Activated CD4-positive, alpha-beta memory T cell treated with anti-CD3 and anti-CD28 coated beads, Interleukin-2, amount 10 ng/mL, durations not matched to agents 7 days and 5 days (primary cell): ENCODE measurements at regions not wholly inside any gene's neighbourhood (a gene's known extent, or its start where the extent isn't known, plus 50 kb on each side); places are given as distances from the start of the nearest gene placed in this dataset.
"Not testable (repeated sequence)": the region's sequence is repeated elsewhere in the genome, so short reads cannot be mapped to it uniquely, and the experiment has no call there.

Experiments
- CTCF ChIA-PET: fragments of 350-600 bp; sonication (Branson Sonifier 250); formaldehyde crosslinking; loops from one replicate; lab custom pipeline; 2021; ENCODE audit warnings: antibody characterized with exemption, inconsistent platforms; lab: Charles Lee
- POLR2A ChIA-PET: fragments of 350-600 bp; sonication (Branson Sonifier 250); formaldehyde crosslinking; loops from one replicate; lab custom pipeline; 2021; ENCODE audit warnings: antibody characterized with exemption; lab: Charles Lee
- DNase-seq: peaks from one replicate; pipeline ENCODE4 v3.0.0-alpha.2; 2020
- H3K27ac Mint-ChIP-seq: one replicate; pipeline ENCODE4 v1.8.0; 2021; ENCODE audit warnings: mild to moderate bottlenecking, mixed read lengths
- H3K27me3 Mint-ChIP-seq: one replicate; pipeline ENCODE4 v1.8.0; 2021; ENCODE audit warnings: mixed read lengths
- H3K36me3 Mint-ChIP-seq: one replicate; pipeline ENCODE4 v1.8.0; 2021; ENCODE audit warnings: low read depth, mixed read lengths
- H3K4me1 Mint-ChIP-seq: one replicate; pipeline ENCODE4 v1.8.0; 2021; ENCODE audit warnings: mixed read lengths
- H3K4me3 Mint-ChIP-seq: one replicate; pipeline ENCODE4 v1.8.0; 2021; ENCODE audit warnings: mild to moderate bottlenecking, mixed read lengths
- H3K9me3 Mint-ChIP-seq: one replicate; pipeline ENCODE4 v1.8.0; 2021; ENCODE audit warnings: mixed read lengths

GRCh38 chr9:32873553-32873952 is 90.2 kb downstream of the TMEM215 start:
- no peak for DNase-seq
- ChIA-PET POLR2A (no interaction called here), CTCF (no interaction called here)
- Mint-ChIP-seq H3K4me3 (no peak overlapping the region), H3K4me1 (no peaks in the 10 kb centered on the region), H3K36me3 (no peaks in the 10 kb centered on the region), H3K27me3 (no peaks in the 10 kb centered on the region), H3K27ac (no peak overlapping the region), H3K9me3 (no peaks in the 10 kb centered on the region)

GRCh38 chr9:32875242-32875641 is 91.9 kb downstream of the TMEM215 start:
- H3K27me3 Mint-ChIP-seq: no peaks in the 10 kb centered on the region
- no peak for DNase-seq
- no peaks in the 10 kb centered on the region for H3K36me3 Mint-ChIP-seq
- POLR2A ChIA-PET: no interaction called here
- H3K9me3 Mint-ChIP-seq: no peaks in the 10 kb centered on the region
- H3K4me3 Mint-ChIP-seq: no peak overlapping the region
- H3K4me1 Mint-ChIP-seq: no peaks in the 10 kb centered on the region
- CTCF ChIA-PET: no interaction called here
- no peak overlapping the region for H3K27ac Mint-ChIP-seq

- POLR2A ChIA-PET: no interaction called here
- Mint-ChIP-seq H3K36me3 (no peaks in the 10 kb centered on the region), H3K4me1 (no peaks in the 10 kb centered on the region), H3K9me3 (no peaks in the 10 kb centered on the region), H3K27ac (no peak overlapping the region), H3K27me3 (no peaks in the 10 kb centered on the region), H3K4me3 (no peak overlapping the region)
- CTCF ChIA-PET: no interaction called here
- DNase-seq: no peak
These were observed 92.4 kb downstream of the TMEM215 start for GRCh38 chr9:32875748-32876147.

- no peaks in the 10 kb centered on the region for H3K9me3 Mint-ChIP-seq
- no peaks in the 10 kb centered on the region for H3K36me3 Mint-ChIP-seq
- H3K4me3 Mint-ChIP-seq: no peak overlapping the region
- DNase-seq: no peak
- CTCF ChIA-PET: no interaction called here
- H3K27me3 Mint-ChIP-seq: no peaks in the 10 kb centered on the region
- no peaks in the 10 kb centered on the region for H3K4me1 Mint-ChIP-seq
- H3K27ac Mint-ChIP-seq: no peak overlapping the region
- POLR2A ChIA-PET: no interaction called here
These were observed 93.8 kb downstream of the TMEM215 start for GRCh38 chr9:32877103-32877502.

- Mint-ChIP-seq H3K27ac (no peak overlapping the region), H3K9me3 (no peaks in the 10 kb centered on the region), H3K27me3 (no peaks in the 10 kb centered on the region), H3K36me3 (no peaks in the 10 kb centered on the region), H3K4me1 (no peaks in the 10 kb centered on the region), H3K4me3 (no peak overlapping the region)
- DNase-seq: no peak
- ChIA-PET CTCF (no interaction called here), POLR2A (no interaction called here)
These were observed 94.4 kb downstream of the TMEM215 start for GRCh38 chr9:32877639-32878217.

GRCh38 chr9:32879335-32879734 is 96.0 kb downstream of the TMEM215 start:
- ChIA-PET CTCF (no interaction called here), POLR2A (no interaction called here)
- H3K4me1 Mint-ChIP-seq: no peaks in the 10 kb centered on the region

GRCh38 chr9:32881948-32882347 is 98.6 kb downstream of the TMEM215 start:
- no peaks in the 10 kb centered on the region for H3K9me3 Mint-ChIP-seq
- POLR2A ChIA-PET: no interaction called here
- CTCF ChIA-PET: no interaction called here

More at GRCh38 chr9:32879335-32879734, 96.0 kb downstream of the TMEM215 start:
- H3K9me3 Mint-ChIP-seq: no peaks in the 10 kb centered on the region
- H3K36me3 Mint-ChIP-seq: no peaks in the 10 kb centered on the region
- H3K4me3 Mint-ChIP-seq: no peak overlapping the region
- no peak for DNase-seq
- H3K27me3 Mint-ChIP-seq: no peaks in the 10 kb centered on the region
- no peak overlapping the region for H3K27ac Mint-ChIP-seq

GRCh38 chr9:32882705-32883104 is 99.4 kb downstream of the TMEM215 start:
- Mint-ChIP-seq H3K4me3 (no peak overlapping the region), H3K36me3 (no peaks in the 10 kb centered on the region), H3K27me3 (no peaks in the 10 kb centered on the region), H3K4me1 (no peaks in the 10 kb centered on the region), H3K9me3 (no peaks in the 10 kb centered on the region), H3K27ac (no peak overlapping the region)
- ChIA-PET POLR2A (no interaction called here), CTCF (no interaction called here)
- no peak for DNase-seq

More at GRCh38 chr9:32881948-32882347, 98.6 kb downstream of the TMEM215 start:
- no peak for DNase-seq
- Mint-ChIP-seq H3K36me3 (no peaks in the 10 kb centered on the region), H3K27ac (no peak overlapping the region), H3K4me1 (no peaks in the 10 kb centered on the region), H3K4me3 (no peak overlapping the region), H3K27me3 (no peaks in the 10 kb centered on the region)

GRCh38 chr9:32884482-32884881 is 101.1 kb downstream of the TMEM215 start:
- ChIA-PET CTCF (no interaction called here), POLR2A (no interaction called here)
- no peaks in the 10 kb centered on the region for H3K27me3 Mint-ChIP-seq
- H3K27ac Mint-ChIP-seq: no peak overlapping the region
- DNase-seq: no peak
- no peaks in the 10 kb centered on the region for H3K9me3 Mint-ChIP-seq
- H3K4me3 Mint-ChIP-seq: no peak overlapping the region
- H3K36me3 Mint-ChIP-seq: no peaks in the 10 kb centered on the region
- no peaks in the 10 kb centered on the region for H3K4me1 Mint-ChIP-seq

GRCh38 chr9:32886021-32886420 is 102.7 kb downstream of the TMEM215 start:
- peaks cover 6% of the 10 kb centered on the region for H3K27me3 Mint-ChIP-seq
- POLR2A ChIA-PET: interaction anchor here (1.1 kb wide), 1 partner anchor 20 kb away, joined by 4 read pairs; no protein-coding TSS in a partner anchor
- no peak overlapping the region for H3K4me3 Mint-ChIP-seq
- CTCF ChIA-PET: no interaction called here
- no peaks in the 10 kb centered on the region for H3K4me1 Mint-ChIP-seq
- no peak for DNase-seq
- no peaks in the 10 kb centered on the region for H3K9me3 Mint-ChIP-seq
- no peak overlapping the region for H3K27ac Mint-ChIP-seq
- H3K36me3 Mint-ChIP-seq: no peaks in the 10 kb centered on the region

- DNase-seq, H3K4me3 Mint-ChIP-seq, H3K36me3 Mint-ChIP-seq, POLR2A ChIA-PET, H3K4me1 Mint-ChIP-seq, H3K9me3 Mint-ChIP-seq, CTCF ChIA-PET, H3K27ac Mint-ChIP-seq: not testable (repeated sequence)
- H3K27me3 Mint-ChIP-seq: peaks cover 12% of the 10 kb centered on the region
These were observed 106.9 kb downstream of the APTX start for GRCh38 chr9:32894485-32894884.

GRCh38 chr9:32899181-32899580 is 102.2 kb downstream of the APTX start:
- Mint-ChIP-seq H3K27ac (no peak overlapping the region), H3K4me1 (no peaks in the 10 kb centered on the region), H3K36me3 (no peaks in the 10 kb centered on the region), H3K4me3 (no peak overlapping the region), H3K9me3 (no peaks in the 10 kb centered on the region), H3K27me3 (peaks cover 11% of the 10 kb centered on the region)
- DNase-seq: no peak
- ChIA-PET CTCF (no interaction called here), POLR2A (no interaction called here)

GRCh38 chr9:32899761-32900160 is 101.7 kb downstream of the APTX start:
- POLR2A ChIA-PET: no interaction called here

GRCh38 chr9:32906213-32906612 is 95.2 kb downstream of the APTX start:
- Mint-ChIP-seq H3K9me3 (peaks cover 2% of the 10 kb centered on the region), H3K36me3 (no peaks in the 10 kb centered on the region), H3K4me1 (no peaks in the 10 kb centered on the region), H3K27me3 (peaks cover 13% of the 10 kb centered on the region), H3K27ac (no peak overlapping the region), H3K4me3 (no peak overlapping the region)
- no peak for DNase-seq
- ChIA-PET POLR2A (interaction anchor here (1.4 kb wide), 1 partner anchor 20 kb away, joined by 4 read pairs; no protein-coding TSS in a partner anchor), CTCF (no interaction called here)

More at GRCh38 chr9:32899761-32900160, 101.7 kb downstream of the APTX start:
- Mint-ChIP-seq H3K4me3 (no peak overlapping the region), H3K27ac (no peak overlapping the region), H3K4me1 (no peaks in the 10 kb centered on the region), H3K36me3 (no peaks in the 10 kb centered on the region), H3K27me3 (peaks cover 10% of the 10 kb centered on the region), H3K9me3 (no peaks in the 10 kb centered on the region)
- CTCF ChIA-PET: no interaction called here
- no peak for DNase-seq
